MM.1S (cell line): ENCODE measurements at regions not wholly inside any gene's neighbourhood (a gene's known extent, or its start where the extent isn't known, plus 50 kb on each side); places are given as distances from the start of the nearest gene placed in this dataset.
"Not testable (repeated sequence)": the region's sequence is repeated elsewhere in the genome, so short reads cannot be mapped to it uniquely, and the experiment has no call there.

Source experiments
- CTCF ChIP-seq: fragments of 300-600 bp; sonication (generic); IDR thresholded peaks from 2 replicates; pipeline ENCODE4 v1.5.1; 2016; ENCODE audit warnings: antibody characterized with exemption, low read length, mixed read lengths
- EZH2 ChIP-seq: fragments of 300-600 bp; sonication (generic); optimal IDR thresholded peaks from 2 replicates; pipeline ENCODE3; 2017; ENCODE audit warnings: low read depth, mild to moderate bottlenecking, antibody characterized with exemption, low read length, mixed read lengths

GRCh38 chr21:6499866-6500265 lies 4021.5 kb upstream of the TPTE start:
- TF ChIP-seq CTCF, EZH2: not testable (repeated sequence)
